ENCODE measurements at regions not wholly inside any gene's neighbourhood (a gene's known extent, or its start where the extent isn't known, plus 50 kb on each side); places are given as distances from the start of the nearest gene placed in this dataset.

DNA sequence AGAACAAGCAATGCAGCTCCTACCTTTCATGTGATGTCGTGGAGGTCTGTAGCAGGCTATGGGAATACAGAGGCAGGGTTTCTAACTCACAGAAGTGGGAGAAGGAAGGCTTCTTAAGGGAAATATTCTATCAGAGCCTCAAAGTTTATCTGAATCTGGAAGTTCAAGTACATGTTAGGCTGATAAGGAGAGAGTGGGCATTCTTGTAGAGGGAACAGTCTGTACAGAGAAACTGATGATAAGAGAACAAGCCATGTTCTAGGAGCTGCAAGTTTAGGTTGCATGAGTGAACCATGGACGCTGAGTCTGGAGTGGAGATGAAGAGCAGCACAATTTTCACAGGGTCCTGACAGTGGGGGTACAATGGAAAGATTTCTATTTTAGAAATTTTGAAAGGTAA is 344.0 kb downstream of the CHRM3 start:
- DNase-seq (ENCODE audit: low spot score) = no peak

DNA sequence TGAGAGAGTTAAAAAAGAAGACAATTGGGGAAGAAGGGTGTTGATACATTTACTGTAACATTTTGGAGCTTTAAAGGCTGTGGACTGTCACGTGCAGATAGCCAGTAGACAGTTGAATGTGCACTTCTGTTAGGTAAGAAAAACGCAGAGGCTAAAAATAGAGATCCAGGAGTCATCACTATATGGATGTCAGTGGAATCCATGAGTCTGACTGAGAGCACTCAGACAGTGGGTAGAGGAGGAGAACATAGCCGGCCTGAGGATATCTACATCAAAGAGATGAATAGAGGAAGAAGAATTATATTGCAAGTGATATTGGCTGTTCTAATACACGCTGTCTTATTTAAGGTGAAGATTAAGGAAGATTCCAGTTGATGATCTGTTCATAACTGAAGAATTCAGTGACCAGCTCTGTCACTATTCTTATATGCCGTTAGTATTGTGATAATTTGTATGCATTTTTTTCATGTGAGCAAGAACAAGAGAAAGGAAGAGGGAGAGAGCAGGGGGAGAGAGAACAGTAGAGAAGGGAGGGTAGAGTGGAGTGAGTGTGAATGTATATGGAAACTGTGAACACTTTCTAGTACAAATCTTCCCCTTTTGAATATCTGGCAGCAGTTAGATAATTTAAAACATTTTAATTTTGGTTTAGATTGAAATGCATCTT is 344.8 kb downstream of the CHRM3 start:
- no peak for DNase-seq (ENCODE audit: low spot score)

DNA sequence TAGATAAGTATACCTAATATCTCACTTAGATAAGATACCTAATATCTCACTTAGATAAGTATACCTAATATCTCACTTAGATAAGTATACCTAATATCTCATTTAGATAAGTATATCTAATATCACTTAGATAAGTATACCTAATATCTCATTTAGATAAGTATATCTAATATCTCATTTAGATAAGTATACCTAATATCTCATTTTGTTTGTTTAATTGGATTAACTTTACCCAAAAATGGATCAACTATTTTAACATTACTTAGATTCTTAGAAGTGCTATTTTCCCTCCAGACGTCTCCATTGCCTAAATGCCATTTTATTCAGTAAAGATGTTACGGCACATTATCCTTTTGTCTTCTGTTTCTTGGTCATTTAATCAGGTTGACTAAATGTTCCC is 346.4 kb downstream of the CHRM3 start:
- no peak for DNase-seq (ENCODE audit: low spot score)

DNA sequence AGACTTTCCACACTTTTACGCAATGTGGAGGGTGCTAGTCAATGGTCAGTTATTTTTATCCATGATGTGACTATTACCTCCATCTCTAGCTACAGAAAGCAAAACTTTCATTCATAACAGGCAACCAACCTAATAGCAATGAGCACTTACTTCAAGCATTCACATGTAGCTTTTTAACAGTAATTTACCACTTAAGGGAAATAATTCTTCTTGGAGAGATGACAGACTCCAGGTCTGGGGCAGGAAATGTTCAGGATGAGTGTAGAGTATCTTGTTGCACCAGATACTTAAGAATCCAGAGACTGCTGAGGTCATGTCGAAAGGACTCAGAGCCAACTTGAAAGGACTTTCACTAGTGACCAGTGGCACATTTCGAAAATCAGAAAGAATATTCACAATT is 347.6 kb downstream of the CHRM3 start:
- DNase-seq (ENCODE audit: low spot score) = no peak

DNA sequence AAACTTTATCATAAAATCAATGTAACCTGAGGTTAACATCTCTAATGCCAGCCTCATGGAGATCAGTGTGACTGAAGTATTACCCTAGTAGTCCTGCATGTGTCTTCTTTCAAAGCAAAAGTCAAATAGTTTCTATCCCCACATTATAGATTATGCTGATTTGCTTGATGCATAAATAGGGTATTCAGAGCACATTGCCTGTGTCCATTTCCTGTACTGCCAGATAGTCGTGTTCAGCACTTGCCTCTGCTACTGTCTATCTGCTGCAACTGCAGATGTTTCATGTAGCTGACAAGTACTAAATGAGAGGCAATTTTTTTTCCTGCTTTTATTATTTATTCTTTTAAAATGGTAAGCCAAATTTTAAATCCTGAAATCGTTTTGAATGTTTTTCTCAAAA is 348.7 kb downstream of the CHRM3 start:
- no peak for DNase-seq (ENCODE audit: low spot score)

DNA sequence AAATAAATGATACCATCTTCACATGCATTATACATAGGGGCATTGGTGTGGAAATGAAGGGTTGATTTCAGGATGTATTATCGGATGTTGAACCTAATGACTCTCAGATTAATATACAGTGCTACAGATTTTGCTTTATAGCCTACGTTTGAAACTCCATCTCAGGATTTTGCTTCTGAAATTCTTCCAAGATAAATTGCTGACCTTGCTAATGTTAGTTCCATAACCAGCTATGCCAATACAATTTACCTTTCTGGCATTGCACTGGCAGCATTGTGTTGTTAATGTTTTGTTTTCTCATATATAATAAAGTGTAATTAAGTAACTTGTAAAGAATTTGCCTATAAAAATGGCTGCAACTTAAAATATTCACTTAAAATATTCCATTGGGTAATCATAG is 350.1 kb downstream of the CHRM3 start:
- no peak for DNase-seq (ENCODE audit: low spot score)

DNA sequence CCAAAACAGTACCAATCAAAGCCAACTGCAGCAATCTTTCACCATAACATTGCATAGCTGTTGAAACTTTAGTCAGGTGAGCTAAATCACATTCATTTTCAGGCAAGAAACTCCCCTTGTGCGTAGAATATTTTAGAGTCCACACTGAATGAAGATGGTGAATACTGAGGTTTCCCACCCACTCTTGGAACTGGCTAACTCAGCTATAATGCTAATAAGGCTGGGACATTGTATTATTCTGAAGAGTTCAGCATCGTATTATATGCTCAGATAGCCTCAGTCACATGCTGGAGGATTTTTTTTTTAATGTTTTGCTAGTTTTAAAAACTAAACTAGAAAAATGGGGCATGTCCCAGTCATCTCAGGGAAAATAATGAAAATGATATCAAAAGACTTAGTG is 352.3 kb upstream of the FMN2 start:
- no peak for DNase-seq (ENCODE audit: low spot score)

DNA sequence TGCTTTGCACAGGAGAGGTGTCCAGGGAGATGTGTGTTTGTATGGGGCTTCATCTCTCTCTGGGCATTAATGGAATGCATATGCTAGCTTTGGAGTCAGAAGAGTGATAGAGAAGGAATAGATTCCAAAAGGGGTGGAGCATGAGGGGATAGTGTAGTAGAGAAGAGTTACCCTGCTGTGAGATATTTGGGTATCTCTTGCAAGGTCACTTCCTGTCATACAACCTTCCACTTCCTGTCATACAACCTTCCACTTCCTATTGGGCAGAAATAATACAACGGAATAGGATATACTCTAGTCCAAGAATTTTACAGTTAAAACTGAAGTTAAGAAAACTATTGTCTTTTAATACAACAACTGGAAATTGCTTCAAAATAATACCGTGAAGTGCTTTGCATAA is 351.8 kb upstream of the FMN2 start:
- DNase-seq (ENCODE audit: low spot score) = no peak

DNA sequence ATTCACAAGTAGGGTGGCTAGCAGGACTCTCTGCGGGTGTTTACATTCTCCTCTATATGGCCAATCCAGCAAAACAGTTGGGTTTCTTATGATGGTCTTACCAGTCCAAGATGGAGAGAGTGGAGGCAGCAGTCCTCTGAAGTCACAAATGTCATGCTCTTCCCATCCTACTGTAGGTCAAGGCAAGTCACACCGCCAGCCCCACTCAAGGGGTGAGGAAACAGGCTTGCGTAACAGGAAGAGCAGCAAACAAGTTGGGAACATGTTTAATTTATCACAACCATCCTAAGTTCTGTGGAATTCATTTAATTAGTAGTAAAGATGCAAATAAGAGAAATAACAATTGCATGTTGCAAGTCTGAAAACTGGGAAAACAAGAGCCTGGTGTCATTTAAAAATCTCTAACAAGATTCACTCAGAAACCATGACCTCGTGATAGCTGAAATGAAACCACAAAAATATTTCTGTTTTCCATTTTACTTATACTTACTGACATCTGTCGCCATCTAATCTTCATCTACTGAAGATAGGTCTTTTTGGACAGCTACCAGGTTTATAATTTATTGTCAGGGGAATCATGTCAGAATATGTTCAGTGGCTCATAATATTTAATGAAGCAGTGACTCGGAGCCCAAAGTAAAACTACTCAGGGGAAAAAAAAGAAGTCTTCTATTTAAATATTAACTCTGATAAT is 349.1 kb upstream of the FMN2 start:
- no peak for DNase-seq (ENCODE audit: low spot score)

DNA sequence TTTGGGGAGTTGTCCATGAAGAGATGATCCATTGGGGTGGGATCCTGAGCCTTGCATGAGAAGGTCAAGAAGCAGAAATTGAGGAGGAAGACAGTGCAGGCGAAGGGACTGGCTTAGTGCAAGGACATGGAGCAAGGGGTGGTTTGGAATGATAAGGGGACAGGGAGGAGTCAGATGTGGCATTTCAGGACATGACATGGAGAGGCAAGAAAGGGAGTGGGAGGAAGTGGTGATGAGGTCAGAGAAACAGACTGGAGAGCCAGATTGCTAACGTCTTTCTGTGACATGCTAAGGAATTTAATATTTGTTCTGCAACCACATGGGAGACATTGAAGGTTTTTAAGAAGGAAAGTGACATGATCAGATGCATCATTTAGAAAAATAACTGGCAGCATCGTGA is 346.8 kb upstream of the FMN2 start:
- no peak for DNase-seq (ENCODE audit: low spot score)

DNA sequence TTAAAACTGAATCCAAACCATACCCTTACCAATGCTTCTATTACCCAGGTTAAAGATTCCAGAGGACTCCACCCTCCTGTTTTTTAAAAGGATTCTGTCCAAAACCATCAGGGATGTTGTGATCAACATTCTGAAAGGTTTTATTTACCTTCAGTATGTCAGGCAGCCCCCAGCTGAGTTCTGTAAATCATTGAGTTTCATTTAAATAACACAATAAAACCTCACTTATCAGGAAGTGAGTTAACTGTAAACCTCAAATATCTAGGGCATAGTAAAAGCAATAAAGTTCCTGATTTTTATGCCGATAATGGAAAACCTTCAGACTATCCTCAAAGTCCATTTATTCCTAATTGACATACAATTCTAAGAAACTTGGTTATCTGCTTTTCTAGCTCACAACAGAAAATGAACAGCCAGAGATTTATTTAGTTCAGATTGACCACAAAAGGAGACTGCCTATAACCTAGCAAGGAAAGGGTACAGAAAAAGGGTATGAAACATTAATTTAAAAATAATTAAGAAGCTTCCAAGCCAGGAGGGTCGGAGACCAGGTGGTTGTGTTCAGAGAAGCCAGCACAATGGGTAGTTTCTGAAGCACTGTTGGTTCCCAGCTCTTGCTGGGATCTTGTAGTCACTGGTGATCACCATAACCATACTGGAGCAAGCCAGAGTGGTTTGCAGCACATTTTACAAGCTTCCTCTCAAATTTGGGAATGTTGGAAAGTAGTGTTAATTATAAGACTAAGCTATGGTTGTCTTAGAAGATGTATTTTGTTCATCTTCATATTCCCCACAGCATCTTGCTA is 336.4 kb upstream of the FMN2 start:
- no peak for DNase-seq (ENCODE audit: low spot score)

DNA sequence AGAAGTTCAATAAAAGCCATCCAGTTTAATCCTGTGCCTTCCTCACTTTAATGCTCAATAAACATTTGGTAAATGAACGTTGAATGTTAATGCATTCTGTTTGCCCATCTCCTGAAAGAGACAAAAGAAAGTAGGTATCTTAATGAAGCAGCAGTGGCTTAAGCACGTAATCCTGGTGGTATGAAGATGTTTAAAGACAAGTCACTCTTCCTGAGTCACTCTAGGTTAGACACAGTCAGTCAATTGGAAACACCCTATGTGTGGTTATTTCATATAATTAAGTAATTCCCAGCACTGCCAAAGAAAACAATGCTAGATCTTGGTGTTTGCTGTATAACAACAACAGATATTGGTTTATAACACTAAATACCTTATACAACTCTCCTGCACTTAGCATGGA is 334.0 kb upstream of the FMN2 start:
- DNase-seq (ENCODE audit: low spot score) = no peak

DNA sequence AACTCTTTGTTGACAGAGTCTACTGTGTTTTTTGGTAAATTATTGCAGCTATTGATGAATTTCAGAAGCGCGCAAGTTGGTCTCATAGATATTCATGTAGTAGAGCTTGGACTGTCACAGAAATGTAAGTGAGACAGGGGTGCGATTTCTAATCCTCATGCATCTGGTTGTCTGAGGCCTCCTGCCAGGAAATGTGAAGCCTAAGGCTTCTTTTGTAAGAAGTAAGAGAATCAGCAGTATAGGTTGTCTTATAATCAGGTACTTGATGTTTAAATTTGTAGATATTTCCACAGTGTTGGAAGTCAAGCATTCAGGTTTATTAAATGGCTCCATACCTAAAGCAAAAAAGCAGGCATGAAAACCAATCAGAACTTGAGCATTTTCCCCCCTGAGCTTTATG is 332.9 kb upstream of the FMN2 start:
- DNase-seq (ENCODE audit: low spot score) = no peak

DNA sequence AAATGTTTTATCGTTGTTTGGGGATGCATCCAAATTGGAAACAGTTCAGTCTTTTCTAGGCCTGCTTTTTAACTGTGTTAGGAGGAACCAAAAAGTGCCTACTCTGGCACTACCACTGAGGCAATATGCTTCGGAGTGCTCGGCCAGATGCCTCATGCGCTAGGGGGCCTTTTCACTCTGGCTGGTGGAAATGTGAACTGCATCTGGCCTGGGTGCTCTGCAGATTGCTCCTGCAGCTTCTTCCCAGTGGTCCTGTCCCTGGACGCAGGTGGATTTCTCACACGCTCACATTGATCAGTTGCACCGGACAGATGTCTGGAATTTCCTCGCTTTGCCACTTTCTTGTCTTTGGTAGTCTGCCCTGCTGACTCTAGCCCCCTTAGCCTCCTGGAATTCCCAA is 330.2 kb upstream of the FMN2 start:
- no peak for DNase-seq (ENCODE audit: low spot score)

DNA sequence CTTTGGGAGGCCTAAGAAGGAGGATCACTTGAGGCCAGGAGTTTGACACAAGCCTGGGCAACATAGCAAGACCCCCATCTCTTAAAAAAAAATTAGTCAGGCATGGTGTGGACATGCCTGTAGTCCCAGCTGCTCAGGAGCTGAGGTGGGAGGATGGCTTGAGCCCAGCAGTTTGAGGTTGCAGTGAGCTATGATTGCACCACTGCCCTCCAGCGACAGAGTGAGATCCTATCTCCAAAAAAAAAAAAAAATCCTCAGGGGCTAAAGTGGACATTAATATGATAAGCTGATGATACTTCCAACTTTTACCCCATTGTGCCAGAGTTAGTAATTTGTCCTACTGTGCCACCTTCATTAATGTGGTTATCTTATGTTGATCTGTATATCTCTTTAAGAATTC is 327.8 kb upstream of the FMN2 start:
- DNase-seq (ENCODE audit: low spot score) = no peak

DNA sequence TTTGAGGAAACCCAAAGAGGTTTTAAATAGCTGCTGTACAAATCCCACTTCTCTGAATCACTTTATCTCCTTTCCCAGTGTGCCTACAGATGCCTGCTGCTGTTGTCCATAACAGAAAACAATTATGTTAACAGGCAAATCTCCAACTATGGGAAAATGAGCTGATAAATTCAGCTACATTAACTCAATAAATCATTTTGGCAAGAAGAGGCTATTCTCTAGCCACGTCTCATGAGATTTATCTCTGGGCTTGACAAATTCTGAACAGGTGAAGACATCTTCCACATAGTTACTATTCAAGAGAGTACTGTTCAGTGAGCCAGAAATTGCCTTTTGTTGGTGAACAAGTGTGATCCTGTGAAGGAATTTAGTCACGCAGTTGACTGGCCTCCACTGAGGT is 327.1 kb upstream of the FMN2 start:
- no peak for DNase-seq (ENCODE audit: low spot score)

DNA sequence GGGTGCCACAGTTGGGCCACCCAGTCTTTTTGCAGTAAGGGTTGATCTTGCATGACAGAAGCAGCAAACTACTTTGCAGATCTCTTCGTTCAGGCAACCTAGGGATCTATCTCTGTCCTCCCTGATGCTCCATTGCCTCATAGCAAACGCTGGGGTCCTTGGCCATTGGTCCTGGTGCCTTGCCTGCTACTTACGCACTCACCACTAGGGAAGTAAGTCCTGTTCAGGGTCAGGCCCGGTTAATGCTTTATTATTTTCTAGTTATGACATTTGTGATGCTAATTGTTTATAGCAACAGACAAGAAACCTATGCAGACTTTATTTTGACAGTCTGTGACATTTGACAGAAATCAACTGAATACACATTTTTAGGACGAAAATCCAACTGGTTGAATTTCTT is 326.5 kb upstream of the FMN2 start:
- DNase-seq (ENCODE audit: low spot score) = no peak

DNA sequence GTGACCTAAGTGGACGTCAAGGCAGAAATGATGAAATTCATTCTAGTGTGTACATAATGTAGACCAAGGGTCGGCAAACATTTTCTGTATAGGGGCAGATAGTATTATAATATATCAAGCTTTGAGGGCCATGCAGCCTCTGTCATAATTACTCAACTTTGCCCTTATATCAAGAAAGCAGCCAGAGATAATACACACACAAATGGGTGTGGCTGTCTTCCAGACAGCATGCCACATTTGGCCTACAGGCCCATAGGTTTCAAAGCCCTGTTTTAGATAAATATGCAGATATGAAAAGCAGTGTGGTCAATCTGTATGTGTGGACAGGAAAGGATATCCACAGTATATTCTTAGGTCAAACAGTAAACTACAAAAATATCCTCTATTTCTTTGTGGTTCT is 320.1 kb upstream of the FMN2 start:
- DNase-seq (ENCODE audit: low spot score) = no peak

DNA sequence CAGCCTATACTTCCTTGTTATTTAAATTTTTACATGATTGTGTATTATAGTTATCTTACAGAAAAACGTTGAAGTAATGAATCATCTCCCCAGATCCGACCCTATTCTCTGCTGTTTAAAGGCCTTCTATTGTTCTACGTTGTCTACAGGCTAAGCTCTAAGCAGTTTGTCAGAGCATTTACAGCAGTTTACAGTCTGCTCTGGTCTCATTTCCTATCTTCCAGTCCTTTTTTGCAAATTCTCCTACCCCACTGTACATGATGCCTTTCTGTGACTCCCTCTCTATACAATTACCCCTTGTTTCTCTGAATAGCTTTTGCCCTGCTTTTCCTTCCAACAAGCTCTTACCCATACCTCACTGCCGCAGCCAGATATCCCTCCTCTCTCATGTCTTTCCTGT is 319.2 kb upstream of the FMN2 start:
- DNase-seq (ENCODE audit: low spot score) = no peak

DNA sequence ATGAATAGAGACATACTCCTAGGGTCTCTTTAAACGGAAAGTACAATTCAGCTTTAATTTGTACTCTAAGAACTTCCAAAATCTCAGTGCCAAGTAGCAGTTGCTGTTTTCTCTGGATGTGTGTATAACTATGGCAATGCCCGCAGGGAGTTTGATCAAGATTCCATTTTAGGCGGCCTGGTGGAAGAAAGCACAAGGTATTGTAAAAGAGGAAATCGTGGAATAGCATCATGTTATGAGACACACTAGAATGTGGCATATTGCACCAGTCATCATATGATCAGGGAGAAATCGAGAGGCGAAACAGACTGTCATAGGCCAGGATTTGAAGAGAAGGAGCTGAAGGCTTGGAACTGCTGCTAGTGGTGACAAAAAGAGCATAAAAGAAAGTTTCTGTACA is 316.2 kb upstream of the FMN2 start:
- DNase-seq (ENCODE audit: low spot score) = no peak

DNA sequence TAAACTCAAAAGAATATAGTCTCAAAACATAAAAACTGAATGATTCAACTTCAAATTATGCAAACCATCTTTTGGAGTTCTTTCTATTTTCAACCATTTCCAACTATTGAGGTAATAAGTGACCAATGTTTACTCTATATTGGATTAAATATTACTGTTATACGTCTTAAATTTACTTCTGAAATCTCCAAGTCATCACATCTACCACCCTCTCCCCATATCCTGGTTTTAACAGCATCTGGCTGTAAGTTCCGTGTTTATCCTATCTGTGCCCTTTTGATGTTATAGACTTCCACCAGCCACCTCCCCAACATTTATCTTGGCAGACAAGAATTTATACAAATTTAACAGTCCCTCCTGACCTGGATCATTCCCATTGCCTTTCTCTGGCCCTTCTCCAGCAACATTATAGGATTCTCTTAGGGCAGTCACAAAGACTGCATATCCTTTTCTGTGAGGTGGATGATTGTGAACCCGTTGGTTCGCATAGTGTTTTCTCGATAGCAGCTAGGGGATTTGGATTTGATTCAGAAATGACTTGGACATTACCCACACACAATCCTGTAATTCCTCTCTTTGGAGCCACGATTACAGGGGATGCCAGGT is 313.4 kb upstream of the FMN2 start:
- DNase-seq (ENCODE audit: low spot score) = no peak

DNA sequence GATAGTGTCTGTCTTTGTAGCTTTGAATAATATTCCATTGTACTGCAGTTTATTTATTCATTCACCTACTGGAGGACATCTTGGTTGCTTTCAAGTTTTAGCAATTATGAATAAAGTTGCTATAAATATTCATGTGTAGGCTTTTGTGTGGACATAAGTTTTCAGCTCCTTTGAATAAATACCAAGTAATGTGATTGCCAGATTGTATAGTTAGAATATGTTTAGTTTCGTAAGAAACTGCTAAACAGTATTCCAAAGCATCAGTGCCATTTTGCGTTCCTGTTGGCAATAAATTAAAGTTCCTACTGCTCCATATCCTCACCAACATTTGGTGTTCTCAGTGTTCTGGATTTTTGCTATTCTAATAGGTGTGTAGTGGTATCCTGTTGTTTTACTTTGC is 311.7 kb upstream of the FMN2 start:
- no peak for DNase-seq (ENCODE audit: low spot score)

DNA sequence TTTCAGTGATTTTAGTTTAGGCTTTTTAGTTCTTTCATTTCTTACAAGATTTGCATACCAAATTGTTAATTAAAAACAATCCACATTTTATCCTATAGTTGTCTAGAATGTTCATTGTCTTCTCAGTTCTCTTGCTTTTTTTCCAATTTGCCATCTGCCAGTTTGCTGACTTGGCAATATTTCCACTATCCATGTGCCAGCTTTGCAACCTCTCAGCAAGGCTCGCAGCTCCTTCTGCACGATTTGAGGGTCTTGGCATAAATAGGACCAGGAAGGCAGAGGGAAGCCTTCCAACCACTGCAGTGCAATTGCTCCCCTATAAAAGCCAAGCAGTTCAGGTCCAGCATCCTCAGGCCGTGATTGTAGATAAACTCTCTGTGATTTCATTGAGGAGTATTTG is 306.8 kb upstream of the FMN2 start:
- DNase-seq (ENCODE audit: low spot score) = no peak

Measured in hematopoietic multipotent progenitor cell treated with erythropoietin and hydrocortisone succinate and interleukin-3 and kit ligand, for 15 days (in vitro differentiated cells).